Nephron (organoid): ENCODE measurements at regions not wholly inside any gene's neighbourhood (a gene's known extent, or its start where the extent isn't known, plus 50 kb on each side); places are given as distances from the start of the nearest gene placed in this dataset.

Source experiments
- H3K27ac Mint-ChIP-seq, 3 experiments: 2 replicates each; pipeline ENCODE4 v1.8.0; 2020; ENCODE audit warnings: mixed read lengths in 3 of 3, mild to moderate bottlenecking in 2 of 3, moderate library complexity in 1 of 3
- H3K27me3 Mint-ChIP-seq: 2 replicates; pipeline ENCODE4 v1.8.0; 2021; ENCODE audit warnings: low read depth, mild to moderate bottlenecking, moderate library complexity, mixed read lengths
- H3K36me3 Mint-ChIP-seq: 2 replicates; pipeline ENCODE4 v1.8.0; 2020; ENCODE audit warnings: low read depth, mixed read lengths
- H3K4me1 Mint-ChIP-seq: 2 replicates; pipeline ENCODE4 v1.8.0; 2020; ENCODE audit warnings: mixed read lengths
- H3K4me3 Mint-ChIP-seq, 3 experiments: 2 replicates each; pipeline ENCODE4 v1.8.0; 2020; ENCODE audit warnings: mild to moderate bottlenecking in 3 of 3, mixed read lengths in 3 of 3, moderate library complexity in 2 of 3
- H3K9me3 Mint-ChIP-seq: 2 replicates; pipeline ENCODE4 v1.8.0; 2020; ENCODE audit warnings: mixed read lengths
- CTCF ChIP-seq, 3 experiments: fragments of 200-600 bp; sonication (generic); IDR thresholded peaks; one replicate each; pipeline ENCODE4 v1.5.0; 2021; ENCODE audit warnings: antibody characterized with exemption in 3 of 3; ENCODE audit not compliant: unreplicated experiment in 3 of 3

GRCh38 chr14:55975281-55975910 is 142.8 kb upstream of the PELI2 start:
- Mint-ChIP-seq H3K4me3 (no peak overlapping the region), H3K27me3 (no peaks in the 10 kb centered on the region), H3K9me3 (peaks cover 8% of the 10 kb centered on the region), H3K27ac (peak overlapping the region; percentile 11 to 91 (median 37)), H3K4me1 (peaks cover 39% of the 10 kb centered on the region), H3K36me3 (no peaks in the 10 kb centered on the region)
- no peak for TF ChIP-seq CTCF (IDR thresholded peaks at IDR 0.05; ENCODE audit: unreplicated experiment in 3 of 3)

GRCh38 chr14:55976219-55976618 is 142.0 kb upstream of the PELI2 start:
- Mint-ChIP-seq H3K27me3 (no peaks in the 10 kb centered on the region), H3K4me1 (peaks cover 39% of the 10 kb centered on the region), H3K9me3 (peaks cover 11% of the 10 kb centered on the region), H3K27ac (peak overlapping the region in 2 of 3 experiments; percentile 57 to 66), H3K36me3 (no peaks in the 10 kb centered on the region), H3K4me3 (no peak overlapping the region)
- TF ChIP-seq CTCF (IDR thresholded peaks at IDR 0.05; ENCODE audit: unreplicated experiment in 3 of 3): no peak

- Mint-ChIP-seq H3K4me1 (peaks cover 36% of the 10 kb centered on the region), H3K27me3 (no peaks in the 10 kb centered on the region), H3K4me3 (no peak overlapping the region), H3K9me3 (peaks cover 15% of the 10 kb centered on the region), H3K36me3 (no peaks in the 10 kb centered on the region), H3K27ac (peak overlapping the region; percentile 10 to 66 (median 57))
- no peak for TF ChIP-seq CTCF (IDR thresholded peaks at IDR 0.05; ENCODE audit: unreplicated experiment in 3 of 3)
These were observed 141.6 kb upstream of the PELI2 start for GRCh38 chr14:55976655-55977054.

- Mint-ChIP-seq H3K4me1 (peaks cover 29% of the 10 kb centered on the region), H3K4me3 (no peak overlapping the region), H3K27me3 (no peaks in the 10 kb centered on the region), H3K27ac (peak overlapping the region in 2 of 3 experiments; percentile 40 to 60), H3K9me3 (peaks cover 16% of the 10 kb centered on the region), H3K36me3 (no peaks in the 10 kb centered on the region)
- no peak for TF ChIP-seq CTCF (IDR thresholded peaks at IDR 0.05; ENCODE audit: unreplicated experiment in 3 of 3)
These were observed 140.6 kb upstream of the PELI2 start for GRCh38 chr14:55977392-55978150.

GRCh38 chr14:55979096-55979495 is 139.1 kb upstream of the PELI2 start:
- no peaks in the 10 kb centered on the region for H3K36me3 Mint-ChIP-seq
- no peak for TF ChIP-seq CTCF (IDR thresholded peaks at IDR 0.05; ENCODE audit: unreplicated experiment in 3 of 3)
- no peak overlapping the region for H3K4me3 Mint-ChIP-seq
- no peak overlapping the region for H3K27ac Mint-ChIP-seq
- H3K9me3 Mint-ChIP-seq: peaks cover 16% of the 10 kb centered on the region
- H3K4me1 Mint-ChIP-seq: peaks cover 23% of the 10 kb centered on the region
- H3K27me3 Mint-ChIP-seq: no peaks in the 10 kb centered on the region
